RKO (cell line): ENCODE measurements at regions not wholly inside any gene's neighbourhood (a gene's known extent, or its start where the extent isn't known, plus 50 kb on each side); places are given as distances from the start of the nearest gene placed in this dataset.
"Not testable (repeated sequence)": the region's sequence is repeated elsewhere in the genome, so short reads cannot be mapped to it uniquely, and the experiment has no call there.

Experiments used
- DNase-seq: peaks from one replicate; pipeline ENCODE4 v3.0.0-alpha.2; 2016; ENCODE audit warnings: low spot score

DNA sequence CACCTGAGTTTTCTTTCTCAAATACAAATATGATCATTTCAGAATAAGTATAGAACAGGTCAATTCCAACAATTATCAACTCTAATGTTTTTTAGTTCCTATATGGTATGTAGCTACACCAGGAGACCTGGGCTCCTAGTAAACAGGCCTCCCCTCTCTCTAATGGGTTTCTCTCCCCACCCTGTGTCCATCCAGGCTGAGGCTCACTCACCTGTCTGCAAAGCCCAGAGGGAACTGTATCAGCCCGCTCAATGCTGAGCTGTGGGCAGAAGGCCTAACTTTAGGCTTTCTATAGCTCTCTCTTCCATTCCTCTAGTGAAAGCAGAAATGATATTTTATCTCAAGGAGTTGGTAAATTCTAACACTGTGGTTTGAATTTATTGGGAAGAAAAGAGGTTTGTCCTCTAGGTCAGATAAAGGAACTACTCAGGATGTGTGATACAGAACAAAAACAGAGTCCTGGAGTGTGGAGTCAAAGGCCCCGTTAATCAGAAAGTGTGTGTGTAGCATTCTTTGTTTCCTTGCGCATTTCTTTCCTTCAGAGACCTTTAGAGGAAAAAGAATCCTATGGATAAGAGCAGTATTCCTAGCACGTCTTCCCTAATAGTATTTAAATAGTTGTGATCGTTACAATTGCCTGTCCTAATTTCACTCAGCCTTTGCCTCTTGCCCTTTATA lies 408.9 kb downstream of the PYDC2 start:
- DNase-seq: no peak

GRCh38 chr3:191873736-191874135 lies 412.8 kb downstream of the PYDC2 start:
- DNase-seq: no peak

DNA sequence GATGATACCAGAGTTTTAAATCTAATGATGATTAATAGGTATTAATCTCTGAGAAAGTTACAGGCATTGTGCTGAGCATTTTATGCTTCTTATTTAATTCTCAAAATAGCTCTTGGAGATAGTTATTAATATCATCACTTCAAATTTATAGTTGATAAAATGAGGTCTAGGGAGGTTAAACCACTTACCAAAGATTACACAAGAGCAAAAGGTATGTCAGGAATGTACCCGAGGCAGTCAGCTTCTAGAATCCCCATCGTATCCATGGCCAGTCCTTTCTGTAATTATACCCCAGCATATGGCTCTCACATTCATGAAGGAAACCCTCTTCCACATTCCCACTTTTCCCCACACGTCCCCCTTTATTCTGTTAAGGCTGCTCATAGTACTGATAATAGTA lies 421.3 kb downstream of the PYDC2 start:
- DNase-seq: no peak

- DNase-seq: no peak
These were observed 423.2 kb downstream of the PYDC2 start for GRCh38 chr3:191884132-191884531.

DNA sequence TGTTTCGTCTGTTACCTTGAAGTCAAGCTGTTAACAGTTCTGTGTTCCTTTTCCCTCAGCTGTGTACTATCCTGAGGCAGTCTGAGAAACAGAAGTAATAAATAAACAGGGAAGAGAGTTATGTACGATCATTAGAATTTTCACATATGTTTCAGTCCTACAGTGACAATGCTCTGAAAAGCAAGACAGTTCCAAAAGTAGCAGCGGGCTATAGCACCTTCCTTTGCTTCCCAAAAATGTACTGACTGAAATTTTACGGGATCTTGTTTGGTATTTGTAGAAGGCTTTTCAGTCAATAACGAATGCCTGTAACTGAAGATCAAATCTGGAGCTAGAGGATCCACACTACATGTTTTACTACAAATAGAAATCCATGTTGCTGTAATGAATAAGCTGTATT lies 428.1 kb downstream of the PYDC2 start:
- no peak for DNase-seq

DNA sequence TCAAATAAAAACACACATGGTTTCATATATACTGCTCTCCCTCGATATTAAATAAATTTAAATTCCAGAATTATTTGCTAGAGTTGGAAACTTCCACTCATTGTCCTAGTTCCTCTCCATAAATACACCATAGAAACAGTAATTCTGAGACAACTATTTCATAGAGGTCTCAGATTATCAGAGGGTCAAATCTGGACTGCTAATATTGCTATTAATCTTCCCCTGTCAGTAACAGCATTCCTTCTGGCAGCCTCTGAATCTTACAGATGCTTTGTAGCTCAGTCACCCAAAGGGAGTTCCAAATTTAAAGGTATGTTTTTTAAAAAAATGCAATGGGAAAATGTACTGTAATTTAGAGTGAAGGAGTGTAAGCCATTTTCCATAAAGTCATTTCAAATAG lies 428.8 kb downstream of the PYDC2 start:
- no peak for DNase-seq

GRCh38 chr3:191894406-191894805 lies 433.4 kb downstream of the PYDC2 start:
- DNase-seq: no peak

- DNase-seq: no peak
These were observed 440.8 kb downstream of the PYDC2 start for GRCh38 chr3:191901741-191902140.

- no peak for DNase-seq
These were observed 451.7 kb downstream of the PYDC2 start for GRCh38 chr3:191912616-191913204.

DNA sequence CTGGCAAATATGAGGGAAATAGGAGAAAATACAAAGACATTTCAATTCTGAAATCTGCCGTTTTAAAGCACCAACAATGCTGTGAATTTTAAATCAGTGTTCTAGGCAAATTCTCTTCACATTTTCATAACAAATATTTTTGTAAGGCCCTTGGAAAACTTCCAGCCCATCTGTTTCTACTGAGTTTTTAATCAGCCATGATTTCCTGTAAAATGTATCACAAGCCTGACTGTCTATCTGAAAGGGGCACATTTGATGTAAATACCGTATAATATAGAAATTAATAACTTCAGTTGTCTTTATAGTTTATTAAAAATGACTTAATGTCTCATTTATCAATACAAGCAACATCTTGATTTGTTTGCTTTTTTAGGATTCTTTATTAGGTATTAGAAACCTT lies 454.7 kb downstream of the PYDC2 start:
- no peak for DNase-seq

DNA sequence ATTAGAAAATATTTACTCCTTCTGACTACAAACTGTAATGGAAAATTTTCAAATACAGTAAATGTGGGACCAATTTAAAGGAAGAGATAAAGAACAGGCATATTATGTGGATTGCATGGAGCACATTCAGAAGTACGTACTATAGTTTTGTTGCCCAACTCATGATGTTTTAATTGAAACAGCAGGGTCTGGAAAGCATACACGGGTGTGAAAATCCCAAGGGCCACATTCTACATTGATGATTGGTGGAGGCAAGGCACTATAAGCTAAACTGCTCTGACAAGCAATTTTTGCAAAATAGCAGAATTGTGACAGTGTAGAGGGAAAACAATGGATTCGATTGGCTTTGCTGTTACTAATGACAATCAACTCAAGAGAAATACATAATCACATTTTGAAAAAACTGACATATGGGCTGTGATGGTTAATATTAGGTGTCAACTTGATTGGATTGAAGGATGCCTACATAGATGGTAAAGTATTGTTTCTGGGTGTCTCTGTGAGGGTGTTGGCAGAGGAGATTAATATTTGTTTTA lies 458.6 kb downstream of the PYDC2 start:
- DNase-seq: no peak

- no peak for DNase-seq
These were observed 461.6 kb downstream of the PYDC2 start for GRCh38 chr3:191922570-191922969.

GRCh38 chr3:191927183-191927817 lies 466.3 kb downstream of the PYDC2 start:
- DNase-seq: not testable (repeated sequence)

- not testable (repeated sequence) for DNase-seq
These were observed 467.0 kb downstream of the PYDC2 start for GRCh38 chr3:191927998-191928397.

- no peak for DNase-seq
These were observed 483.9 kb downstream of the PYDC2 start for GRCh38 chr3:191944835-191945234.

DNA sequence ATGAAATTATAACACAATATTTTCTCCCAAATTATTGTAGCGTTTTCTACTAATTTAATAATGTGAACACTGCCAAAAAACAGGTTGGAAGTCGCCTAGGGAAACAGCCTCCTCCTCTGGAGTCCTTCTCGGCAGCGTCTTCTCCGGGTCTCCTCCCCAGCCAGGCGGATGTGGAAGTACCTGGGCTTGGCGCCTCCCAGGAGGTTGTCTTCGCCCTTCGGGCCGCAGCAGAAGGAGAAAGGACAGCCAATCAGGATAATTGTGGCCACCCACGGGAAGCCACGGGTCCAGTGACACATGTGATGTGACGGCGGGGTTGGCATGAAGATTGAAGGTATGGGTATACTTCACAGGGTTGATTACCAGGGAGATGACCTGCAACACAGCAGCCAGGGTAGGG lies 491.2 kb downstream of the PYDC2 start:
- no peak for DNase-seq

GRCh38 chr3:191952609-191953008 lies 491.6 kb downstream of the PYDC2 start:
- no peak for DNase-seq

DNA sequence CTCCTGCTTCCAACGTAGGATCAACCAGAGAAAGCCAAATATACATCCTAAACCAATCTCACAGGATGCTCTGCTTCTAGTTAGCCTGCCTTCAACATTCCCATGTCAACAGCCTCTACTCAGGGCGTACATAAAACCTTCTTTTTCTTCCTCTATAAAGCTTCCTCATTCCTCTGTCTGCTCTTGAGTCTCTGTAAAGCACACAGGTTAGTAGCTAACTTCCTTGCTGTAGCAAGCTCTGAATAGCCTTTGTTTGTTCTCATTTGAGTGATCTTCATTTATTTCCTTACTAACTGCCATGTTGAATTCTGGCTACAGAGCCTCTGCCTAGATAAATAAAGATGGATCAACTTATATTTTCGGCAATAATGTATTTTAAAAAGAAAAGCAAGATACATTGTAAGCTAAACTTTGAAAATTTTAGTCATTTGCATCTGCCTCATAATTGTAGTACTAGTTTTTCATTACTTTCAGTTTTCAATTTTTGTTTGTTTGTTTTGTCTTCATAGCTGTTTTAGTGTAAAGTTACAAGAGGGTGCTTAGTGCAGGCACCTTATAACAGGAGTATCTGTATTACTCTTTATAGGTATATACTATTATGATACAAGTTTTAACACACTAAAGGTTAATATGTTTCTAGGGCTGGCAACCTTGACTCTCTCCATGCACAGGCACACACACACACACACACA lies 498.2 kb downstream of the PYDC2 start:
- DNase-seq: no peak

DNA sequence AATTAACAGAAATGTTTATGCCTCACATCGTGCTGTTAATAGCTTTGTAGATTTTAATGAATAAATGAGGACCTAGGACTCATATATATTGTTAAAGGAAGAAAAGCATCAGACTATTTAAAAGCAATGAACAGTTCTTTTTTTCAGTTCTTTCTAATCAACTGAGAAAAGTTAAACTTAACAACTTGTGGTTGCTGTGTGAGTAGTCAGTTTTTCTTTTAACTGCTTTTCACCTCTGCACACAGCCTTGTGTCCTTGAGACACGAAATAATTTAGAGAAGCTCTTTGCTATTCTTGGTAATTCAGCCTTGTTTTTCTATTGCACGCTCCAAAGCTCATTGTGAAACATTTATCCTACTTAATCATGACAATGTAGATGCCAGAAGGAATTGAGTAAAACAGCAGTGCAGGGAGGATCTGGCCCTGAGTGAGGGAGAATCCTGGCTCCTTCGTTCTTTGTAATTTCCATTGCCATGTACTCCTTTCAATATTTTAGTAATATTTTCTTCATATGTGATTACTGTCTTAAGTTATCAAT lies 499.0 kb downstream of the PYDC2 start:
- DNase-seq: no peak

DNA sequence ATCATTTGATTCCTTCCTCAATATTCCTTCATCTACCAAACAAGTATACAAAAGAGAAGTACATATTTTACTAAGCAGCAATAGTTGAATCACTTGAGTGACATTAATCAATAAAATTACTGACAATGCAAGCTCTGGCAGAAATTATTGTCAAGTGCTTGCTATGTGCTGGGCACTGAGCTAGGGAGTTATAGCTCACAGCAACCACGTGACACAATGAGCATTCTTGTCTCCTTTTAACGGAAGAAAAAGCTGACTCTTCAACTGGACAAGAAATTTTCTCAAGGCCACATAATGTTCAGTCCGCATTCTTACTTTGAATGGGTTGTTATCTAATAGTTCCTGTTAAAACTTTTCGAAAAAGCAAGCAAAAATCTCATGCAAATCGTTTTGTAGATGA lies 500.1 kb downstream of the PYDC2 start:
- no peak for DNase-seq

DNA sequence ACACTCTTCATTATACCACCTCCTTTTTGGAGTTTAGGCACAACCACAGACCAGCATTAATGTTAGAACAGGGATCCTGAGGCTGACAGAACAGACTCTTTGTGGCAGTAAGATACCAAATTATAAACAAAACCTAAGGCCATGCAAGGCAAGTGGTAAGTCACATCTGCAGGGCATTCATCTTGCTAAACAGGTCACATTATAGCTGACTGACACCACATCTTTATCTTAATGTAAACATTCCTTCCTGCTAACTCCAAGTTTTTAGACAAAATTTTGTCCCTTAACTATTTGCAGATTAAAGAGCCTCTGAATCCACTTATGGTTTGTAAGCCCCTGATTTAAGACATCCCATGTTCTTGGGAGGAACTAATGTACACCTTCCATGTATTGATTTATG lies 500.6 kb downstream of the PYDC2 start:
- DNase-seq: no peak

- DNase-seq: no peak
These were observed 501.4 kb downstream of the PYDC2 start for GRCh38 chr3:191962324-191962723.

DNA sequence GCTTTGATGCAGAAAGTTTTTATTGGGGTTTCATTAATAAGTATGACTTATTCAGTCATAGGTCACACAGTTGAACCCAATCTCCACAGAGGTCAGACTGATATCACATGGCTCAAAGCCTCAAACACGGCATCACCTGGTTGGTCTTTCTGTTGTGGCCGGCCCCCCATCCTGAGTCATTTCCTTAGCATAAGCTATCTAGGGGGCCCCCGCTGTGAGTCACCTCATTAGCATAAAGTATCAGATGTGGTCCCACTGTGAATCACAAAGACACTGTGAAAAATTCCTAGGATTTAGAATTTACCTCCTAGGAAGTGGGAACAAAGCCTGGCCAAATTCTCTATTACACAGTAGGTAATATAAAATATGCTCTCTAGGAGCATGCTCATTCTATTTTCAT lies 502.2 kb downstream of the PYDC2 start:
- peak; percentile 59 for DNase-seq
